HG03571 (cell line): ENCODE measurements at regions not wholly inside any gene's neighbourhood (a gene's known extent, or its start where the extent isn't known, plus 50 kb on each side); places are given as distances from the start of the nearest gene placed in this dataset.

ENCODE experiments used
- ATAC-seq: cut with Tn5 transposase; IDR thresholded peaks from one replicate; pipeline ENCODE4 v1.9.1; 2021; ENCODE audit not compliant: unreplicated experiment

GRCh38 chrX:149275836-149276235, 229.3 kb downstream of the IDS start:
- ATAC-seq, result no peak

GRCh38 chrX:149274516-149275105, 230.5 kb downstream of the IDS start:
- ATAC-seq, result no peak

- no peak for ATAC-seq
Measured at GRCh38 chrX:149272690-149273463, 232.2 kb downstream of the IDS start.

GRCh38 chrX:149267878-149268813, 237.0 kb downstream of the IDS start:
- ATAC-seq, result no peak

GRCh38 chrX:149262086-149262485, 243.0 kb downstream of the IDS start:
- no peak for ATAC-seq

GRCh38 chrX:149259241-149259640, 245.9 kb downstream of the IDS start:
- ATAC-seq, result no peak

- ATAC-seq, result no peak
Measured at GRCh38 chrX:149255860-149256259, 249.2 kb downstream of the IDS start.

- ATAC-seq, result no peak
Measured at GRCh38 chrX:149248073-149248625, 257.0 kb downstream of the IDS start.

- ATAC-seq, result no peak
Measured at GRCh38 chrX:149230689-149231088, 274.4 kb downstream of the IDS start.

- ATAC-seq, result no peak
Measured at GRCh38 chrX:149223854-149224253, 281.3 kb downstream of the IDS start.

- no peak for ATAC-seq
Measured at GRCh38 chrX:149222040-149222439, 283.1 kb downstream of the IDS start.

- no peak for ATAC-seq
Measured at GRCh38 chrX:149221230-149221629, 283.9 kb downstream of the IDS start.

GRCh38 chrX:149213264-149213663, 291.8 kb downstream of the IDS start:
- ATAC-seq, result no peak

GRCh38 chrX:149208307-149208706, 296.8 kb downstream of the IDS start:
- no peak for ATAC-seq

GRCh38 chrX:149207518-149207917, 297.6 kb downstream of the IDS start:
- ATAC-seq, result no peak

GRCh38 chrX:149205937-149206336, 299.2 kb downstream of the IDS start:
- no peak for ATAC-seq

- no peak for ATAC-seq
Measured at GRCh38 chrX:149205081-149205480, 300.0 kb downstream of the IDS start.

GRCh38 chrX:149199734-149200133, 305.4 kb downstream of the IDS start:
- ATAC-seq, result no peak

GRCh38 chrX:149198980-149199732, 305.9 kb downstream of the IDS start:
- ATAC-seq, result no peak

- ATAC-seq, result no peak
Measured at GRCh38 chrX:149185087-149185486, 320.0 kb downstream of the IDS start.
